ENCODE measurements at regions not wholly inside any gene's neighbourhood (a gene's known extent, or its start where the extent isn't known, plus 50 kb on each side); places are given as distances from the start of the nearest gene placed in this dataset.

DNA sequence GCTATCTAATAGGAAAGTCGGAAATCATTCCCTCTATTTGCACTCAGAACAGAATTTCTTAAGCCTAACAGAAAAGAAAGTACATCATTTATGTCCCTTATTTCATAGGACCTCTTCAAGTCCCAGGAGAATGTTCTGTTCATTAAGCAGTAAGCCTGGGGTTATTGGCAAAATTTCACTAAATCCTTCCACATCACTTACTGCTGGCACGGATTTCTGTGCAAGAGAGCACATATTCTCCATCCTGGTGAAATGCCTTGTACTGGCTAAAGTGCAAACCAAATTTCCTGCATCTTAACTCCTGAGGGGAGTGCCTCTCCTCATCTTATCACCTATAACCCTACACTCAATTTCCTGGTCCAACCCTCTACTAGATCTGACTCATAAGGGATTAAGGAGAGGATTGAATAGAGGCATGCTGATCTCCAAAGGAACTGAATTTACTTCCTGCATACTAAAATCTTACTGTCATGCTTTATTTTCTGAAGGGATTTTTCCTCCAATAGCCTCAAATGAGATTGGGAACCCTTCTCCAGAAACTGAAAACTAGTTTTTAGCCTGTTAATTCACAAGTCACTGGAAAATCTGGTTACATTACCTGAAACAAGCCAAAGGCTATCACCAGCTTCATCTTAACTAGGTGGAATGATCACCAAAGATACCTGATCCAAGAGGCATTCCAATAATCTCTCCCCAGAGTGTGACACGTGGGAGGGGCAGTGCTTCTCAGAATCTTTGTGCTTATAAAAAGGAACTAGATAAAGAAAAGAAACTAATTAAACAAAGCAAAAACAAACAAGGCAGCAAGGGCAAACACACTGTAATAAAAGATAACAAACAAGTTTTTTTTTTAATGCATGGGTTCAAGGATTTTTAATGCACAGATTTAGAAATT, 311.1 kb downstream of the NR4A2 start:
- DNase-seq (ENCODE audit: extremely low spot score), result no peak

DNA sequence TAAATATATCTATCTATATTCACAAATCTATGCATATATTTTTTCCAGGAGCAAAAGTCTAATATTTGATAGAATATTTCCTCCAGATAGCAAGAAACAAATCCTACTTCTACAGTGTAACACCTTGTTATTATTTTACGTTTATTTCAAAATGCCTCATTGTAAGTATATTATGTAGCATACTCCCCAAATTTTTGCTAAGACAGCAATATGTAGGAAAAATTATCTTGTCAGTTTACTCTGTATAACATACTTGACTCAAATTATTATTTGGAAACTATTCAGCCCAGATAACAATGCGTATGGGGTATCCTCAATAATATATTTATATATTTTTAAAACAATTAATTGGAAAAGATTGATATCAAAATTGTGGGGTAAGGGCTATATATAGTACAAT, 313.2 kb downstream of the NR4A2 start:
- ChIA-PET CTCF (no interaction called here), POLR2A (no interaction called here)
- DNase-seq (ENCODE audit: extremely low spot score), result no peak
- no peak for TF ChIP-seq TARDBP (IDR thresholded peaks at IDR 0.05)
- no peak for TF ChIP-seq PKNOX1 (IDR thresholded peaks at IDR 0.05)
- no peak for TF ChIP-seq LEF1 (IDR thresholded peaks at IDR 0.05; ENCODE audit: borderline replicate concordance)
- TF ChIP-seq HDGF (IDR thresholded peaks at IDR 0.05; ENCODE audit: borderline replicate concordance), result no peak
- no peak for TF ChIP-seq FOXK2 (IDR thresholded peaks at IDR 0.05)
- no peak for TF ChIP-seq BHLHE40 (IDR thresholded peaks at IDR 0.05; ENCODE audit: borderline replicate concordance)
- no peak for TF ChIP-seq FOXA1 (IDR thresholded peaks at IDR 0.05)
- no peak for TF ChIP-seq SUZ12 (IDR thresholded peaks at IDR 0.05)

More for the DNA sequence above, 311.1 kb downstream of the NR4A2 start:
- TF ChIP-seq SP1 (IDR thresholded peaks at IDR 0.05), result no peak
- TF ChIP-seq HDGF (IDR thresholded peaks at IDR 0.05; ENCODE audit: borderline replicate concordance), result no peak
- TF ChIP-seq ZNF384 (IDR thresholded peaks at IDR 0.05), result no peak
- no peak for TF ChIP-seq BHLHE40 (IDR thresholded peaks at IDR 0.05; ENCODE audit: borderline replicate concordance)
- no peak for TF ChIP-seq ELF4 (IDR thresholded peaks at IDR 0.05)
- no peak for TF ChIP-seq LEF1 (IDR thresholded peaks at IDR 0.05; ENCODE audit: borderline replicate concordance)
- TF ChIP-seq NFRKB (IDR thresholded peaks at IDR 0.05), result no peak
- no peak for TF ChIP-seq FOXM1 (IDR thresholded peaks at IDR 0.05; ENCODE audit: borderline replicate concordance)
- TF ChIP-seq ARNT (IDR thresholded peaks at IDR 0.05), result no peak
- no peak for TF ChIP-seq TARDBP (IDR thresholded peaks at IDR 0.05)
- TF ChIP-seq L3MBTL2 (conservative IDR thresholded peaks at IDR 0.05), result no peak
- TF ChIP-seq CTBP1 (IDR thresholded peaks at IDR 0.05; ENCODE audit: borderline replicate concordance), result no peak
- TF ChIP-seq FOXK2 (IDR thresholded peaks at IDR 0.05), result no peak
- no peak for TF ChIP-seq PKNOX1 (IDR thresholded peaks at IDR 0.05)
- TF ChIP-seq FOXA1 (IDR thresholded peaks at IDR 0.05), result no peak
- no peak for TF ChIP-seq SUZ12 (IDR thresholded peaks at IDR 0.05)
- ChIA-PET CTCF (no interaction called here), POLR2A (no interaction called here)

- DNase-seq (ENCODE audit: extremely low spot score), result no peak
- CTCF ChIA-PET, result no interaction called here
- no peak for TF ChIP-seq FOXA1 (IDR thresholded peaks at IDR 0.05)
- TF ChIP-seq ZNF384 (IDR thresholded peaks at IDR 0.05), result no peak
- TF ChIP-seq FOXM1 (IDR thresholded peaks at IDR 0.05; ENCODE audit: borderline replicate concordance), result no peak
- no peak for TF ChIP-seq HDGF (IDR thresholded peaks at IDR 0.05; ENCODE audit: borderline replicate concordance)
- TF ChIP-seq SUZ12 (IDR thresholded peaks at IDR 0.05), result no peak
- TF ChIP-seq ELF4 (IDR thresholded peaks at IDR 0.05), result no peak
- TF ChIP-seq CTBP1 (IDR thresholded peaks at IDR 0.05; ENCODE audit: borderline replicate concordance), result no peak
- no peak for TF ChIP-seq PKNOX1 (IDR thresholded peaks at IDR 0.05)
- TF ChIP-seq BHLHE40 (IDR thresholded peaks at IDR 0.05; ENCODE audit: borderline replicate concordance), result no peak
- no peak for TF ChIP-seq L3MBTL2 (conservative IDR thresholded peaks at IDR 0.05)
- TF ChIP-seq ARNT (IDR thresholded peaks at IDR 0.05), result no peak
- TF ChIP-seq NFRKB (IDR thresholded peaks at IDR 0.05), result no peak
- no peak for TF ChIP-seq TARDBP (IDR thresholded peaks at IDR 0.05)
- TF ChIP-seq LEF1 (IDR thresholded peaks at IDR 0.05; ENCODE audit: borderline replicate concordance), result no peak
- POLR2A ChIA-PET, result no interaction called here
Observed at GRCh38 chr2:156017341-156017885, 315.1 kb downstream of the NR4A2 start.

GRCh38 chr2:156009293-156009692, 323.2 kb downstream of the NR4A2 start:
- POLR2A ChIA-PET, result no interaction called here
- CTCF ChIA-PET, result no interaction called here

More at GRCh38 chr2:156009293-156009692, 323.2 kb downstream of the NR4A2 start:
- TF ChIP-seq FOXK2 (IDR thresholded peaks at IDR 0.05) (no peak), SP1 (IDR thresholded peaks at IDR 0.05) (no peak), BHLHE40 (IDR thresholded peaks at IDR 0.05; ENCODE audit: borderline replicate concordance) (no peak), L3MBTL2 (conservative IDR thresholded peaks at IDR 0.05) (no peak), CTBP1 (IDR thresholded peaks at IDR 0.05; ENCODE audit: borderline replicate concordance) (no peak), FOXM1 (IDR thresholded peaks at IDR 0.05; ENCODE audit: borderline replicate concordance) (no peak), LEF1 (IDR thresholded peaks at IDR 0.05; ENCODE audit: borderline replicate concordance) (no peak), TARDBP (IDR thresholded peaks at IDR 0.05) (no peak), PKNOX1 (IDR thresholded peaks at IDR 0.05) (no peak), ARNT (IDR thresholded peaks at IDR 0.05) (no peak), HDGF (IDR thresholded peaks at IDR 0.05; ENCODE audit: borderline replicate concordance) (no peak), ZNF384 (IDR thresholded peaks at IDR 0.05) (no peak), NFRKB (IDR thresholded peaks at IDR 0.05) (no peak), ELF4 (IDR thresholded peaks at IDR 0.05) (no peak), SUZ12 (IDR thresholded peaks at IDR 0.05) (no peak), FOXA1 (IDR thresholded peaks at IDR 0.05) (no peak)
- DNase-seq (ENCODE audit: extremely low spot score), result no peak
